ENCODE measurements at regions not wholly inside any gene's neighbourhood (a gene's known extent, or its start where the extent isn't known, plus 50 kb on each side); places are given as distances from the start of the nearest gene placed in this dataset.

GRCh38 chr20:9919271-9920014 lies 80.6 kb upstream of the PAK5 start:
- no peak for DNase-seq

- no peak for DNase-seq
Observed at GRCh38 chr20:9918348-9918747, 79.5 kb upstream of the PAK5 start.

- DNase-seq = no peak
Observed at GRCh38 chr20:9916761-9917160, 77.9 kb upstream of the PAK5 start.

DNA sequence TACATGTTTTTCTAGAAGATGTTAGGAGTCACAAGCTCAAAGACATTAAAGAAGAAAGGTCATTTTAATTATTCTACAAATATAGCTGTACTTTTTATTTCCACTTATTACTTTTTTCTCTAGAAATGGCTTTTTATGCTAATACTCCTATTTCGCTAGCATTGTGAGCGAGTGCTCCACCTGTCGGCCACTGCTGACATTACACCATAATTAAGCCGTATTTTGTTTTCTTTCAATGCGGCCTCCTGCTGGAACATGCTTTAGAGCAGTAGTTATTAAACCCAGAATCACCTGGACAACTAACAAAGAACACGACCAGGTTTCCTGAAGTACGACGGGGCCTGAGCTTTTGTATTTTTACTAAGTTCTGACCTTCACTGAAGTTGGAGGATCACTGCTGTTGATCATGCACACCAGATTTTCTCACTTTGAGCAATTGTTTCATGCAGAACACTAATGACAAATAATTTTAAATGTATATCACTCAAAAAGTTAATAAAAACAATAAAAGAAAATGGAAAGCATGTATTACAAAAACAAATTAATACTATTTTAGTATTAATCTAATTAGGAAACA lies 74.1 kb upstream of the PAK5 start:
- peak; percentile 59 for DNase-seq

DNA sequence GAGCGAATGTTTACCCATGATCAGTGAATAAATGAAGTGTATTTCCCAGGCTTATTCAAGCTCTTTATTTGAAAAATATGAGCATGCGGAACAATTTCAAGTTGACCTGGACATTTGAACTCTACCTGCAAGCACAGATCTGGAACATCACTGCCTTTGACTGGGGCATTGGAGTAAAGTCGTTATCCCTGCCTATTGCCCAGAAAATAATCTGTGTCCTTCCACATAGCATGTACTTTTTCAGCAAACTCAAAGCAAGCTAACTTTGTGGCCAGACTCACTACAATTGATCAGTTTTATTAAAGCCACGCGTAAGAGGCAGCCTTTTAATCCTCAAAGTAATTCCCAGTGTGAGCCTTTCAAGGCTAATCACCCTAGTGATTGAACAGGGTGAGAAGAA lies 73.4 kb upstream of the PAK5 start:
- no peak for DNase-seq

- no peak for DNase-seq
Observed at GRCh38 chr20:9911519-9911918, 72.6 kb upstream of the PAK5 start.

GRCh38 chr20:9909167-9909566 lies 70.3 kb upstream of the PAK5 start:
- DNase-seq = no peak

DNA sequence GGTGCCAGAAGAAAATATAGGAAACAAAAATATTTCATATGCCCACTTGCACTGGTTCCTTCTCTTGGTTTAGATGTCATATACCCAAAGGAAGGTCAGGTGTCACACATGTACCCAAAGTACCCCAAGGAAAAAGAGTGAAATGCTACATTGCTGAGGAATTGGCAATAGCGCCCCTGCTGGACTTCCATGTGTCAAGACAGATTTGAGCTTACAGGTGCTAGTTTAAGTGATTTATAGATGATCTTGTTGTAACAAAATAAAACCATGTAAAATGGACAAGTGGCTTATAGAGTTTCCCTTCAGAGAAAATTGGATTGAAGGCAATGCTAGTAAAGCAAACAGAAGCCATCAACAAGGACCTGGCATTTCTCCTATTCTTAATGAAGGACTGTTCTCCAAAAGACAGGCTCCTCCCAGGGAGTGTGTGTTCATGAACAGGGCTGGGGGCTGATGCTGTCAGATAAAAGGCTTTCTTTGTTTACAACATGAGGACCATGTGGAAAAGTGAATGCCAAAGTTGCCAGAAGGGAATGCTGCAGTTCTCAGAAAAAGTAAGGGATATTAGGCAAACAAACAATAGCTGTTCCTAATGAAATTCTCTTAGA lies 64.3 kb upstream of the PAK5 start:
- DNase-seq = peak; percentile 37

DNA sequence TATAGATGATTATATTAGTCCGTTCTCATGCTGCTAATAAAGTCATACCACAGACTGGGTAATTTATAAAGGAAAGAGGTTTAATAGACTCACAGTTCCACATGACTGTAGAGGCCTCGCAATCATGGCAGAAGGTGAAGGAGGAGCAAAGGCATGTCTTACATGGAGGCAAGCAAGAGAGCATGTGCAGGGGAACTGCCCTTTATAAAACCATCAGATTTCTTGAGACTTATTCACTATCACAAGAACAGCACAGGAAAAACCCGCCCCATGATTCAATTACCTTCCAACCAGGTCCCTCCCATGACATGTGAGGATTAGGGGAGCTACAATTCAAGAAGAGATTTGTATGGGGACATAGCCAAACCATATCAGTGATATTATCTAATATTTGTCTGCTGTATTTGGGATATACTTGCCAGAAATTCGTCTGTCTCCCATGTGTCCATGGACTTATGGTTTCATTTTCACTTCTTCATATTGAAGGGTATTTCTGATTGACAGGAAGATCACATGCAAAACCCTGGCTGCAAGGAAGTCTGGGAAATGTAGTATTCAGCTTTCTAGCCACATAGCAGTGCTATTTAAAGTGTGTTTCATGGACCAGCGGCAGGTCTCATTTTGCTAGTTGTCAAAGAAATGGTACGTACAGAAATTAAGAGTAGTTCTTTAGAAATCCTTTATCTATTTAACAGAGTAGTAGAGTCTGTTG lies 50.5 kb upstream of the PAK5 start:
- peak; percentile 15 for DNase-seq

All from hematopoietic multipotent progenitor cell treated with erythropoietin and hydrocortisone succinate and interleukin-3 and kit ligand, for 6 days (in vitro differentiated cells).